K562 (cell line): ENCODE measurements at regions not wholly inside any gene's neighbourhood (a gene's known extent, or its start where the extent isn't known, plus 50 kb on each side); places are given as distances from the start of the nearest gene placed in this dataset.

Experiments
- ATAC-seq: fragments of 200-7000 bp; cut with Tn5 transposase; 3 replicates; pipeline ENCODE4 v1.9.1; 2020; ENCODE audit warnings: moderate library complexity
- BruUV-seq: library from RNA; stranded (reverse); fragments of 400-500 nt; replicated peaks from 2 replicates; lab custom pipeline; 2021; lab: Mats Ljungman, UMichigan
- CTCF ChIA-PET: fragments of 300-600 bp; formaldehyde crosslinking; extraction: SDS; loops from one replicate; lab custom pipeline; 2021; ENCODE audit warnings: low intra/inter-chr PET ratio; lab: Yijun Ruan, JAX
- POLR2A ChIA-PET: fragments of 300-600, 350-650 bp; sonication (Branson Sonifier 250); formaldehyde crosslinking; extraction: SDS; loops from one replicate; lab custom pipeline; 2021; ENCODE audit warnings: antibody characterized with exemption, inconsistent platforms; lab: Yijun Ruan, JAX
- DNase-seq, 4 experiments: peaks; one replicate each; pipeline versions ENCODE4 v3.0.0 to v3.0.0-alpha.2; 2011 to 2018; ENCODE audit warnings: low spot score in 3 of 4, mixed read lengths in 3 of 4; ENCODE audit errors: extremely low read depth in 1 of 4
- FAIRE-seq: peaks from 2 replicates; lab custom pipeline; 2011; peaks lifted over from hg19 to GRCh38; lab: Jason Lieb, UNC
- H2AFZ ChIP-seq: 2 replicates; pipeline ENCODE4 v1.6.0; 2011; ENCODE audit warnings: low read depth, low read length, control low read depth, inconsistent platforms
- H3K27ac ChIP-seq: fragments of 200-600 bp; 3 replicates; pipeline ENCODE4 v1.8.0; 2011; ENCODE audit warnings: low read depth, mild to moderate bottlenecking, control low read depth, inconsistent platforms, low read length, moderate library complexity, mixed read lengths; ENCODE audit errors: extremely low read depth
- H3K27me3 ChIP-seq, 2 experiments: fragments of 300-600 bp in 1 of 2; 2 replicates in 1 of 2; 3 replicates in 1 of 2; pipeline versions ENCODE4 v1.6.0 to v1.8.0; 2011; ENCODE audit warnings: inconsistent platforms in 2 of 2, low read length in 2 of 2, mild to moderate bottlenecking in 1 of 2, mixed read lengths in 1 of 2, moderate library complexity in 1 of 2; ENCODE audit not compliant: control insufficient read depth in 2 of 2, insufficient read depth in 2 of 2
- H3K36me3 ChIP-seq: fragments of 300-600 bp; 3 replicates; pipeline ENCODE4 v1.8.0; 2011; ENCODE audit warnings: mild to moderate bottlenecking, low read length, inconsistent platforms; ENCODE audit not compliant: control insufficient read depth, insufficient read depth
- H3K4me1 ChIP-seq, 2 experiments: fragments of 200-600 bp in 1 of 2; replicated peaks in 1 of 2; 2 replicates in 1 of 2; 3 replicates in 1 of 2; pipeline versions ENCODE4 v1.5.1 to v1.8.0; 2011; ENCODE audit warnings: inconsistent platforms in 2 of 2, low read length in 2 of 2, mild to moderate bottlenecking in 1 of 2, mixed read lengths in 1 of 2, moderate library complexity in 1 of 2; ENCODE audit not compliant: control insufficient read depth in 2 of 2, insufficient read depth in 2 of 2
- H3K4me2 ChIP-seq: 2 replicates; pipeline ENCODE4 v1.6.1; 2011; ENCODE audit warnings: low read length, control low read depth, inconsistent platforms, mixed read lengths; ENCODE audit not compliant: insufficient read depth
- H3K4me3 ChIP-seq: fragments of 200-600 bp; sonication (generic), shearing (Covaris generic); 2 replicates; pipeline ENCODE4 v1.5.1; 2016; ENCODE audit warnings: control low read depth, inconsistent platforms
- H3K79me2 ChIP-seq: fragments of 200-600 bp; 3 replicates; pipeline ENCODE4 v1.8.0; 2011; ENCODE audit warnings: low read length, inconsistent platforms; ENCODE audit not compliant: control insufficient read depth, insufficient read depth
- H3K9ac ChIP-seq, 2 experiments: 2 replicates each; pipeline versions ENCODE4 v1.6.0 to v1.6.1; 2011; ENCODE audit warnings: low read depth in 2 of 2, low read length in 2 of 2, control low read depth in 1 of 2, inconsistent platforms in 1 of 2, mild to moderate bottlenecking in 1 of 2, mixed read lengths in 1 of 2; ENCODE audit not compliant: insufficient read depth in 1 of 2
- H3K9me1 ChIP-seq: one replicate; pipeline ENCODE4 v1.6.0; 2011; ENCODE audit warnings: inconsistent platforms, mild to moderate bottlenecking, low read length, moderate library complexity; ENCODE audit not compliant: control insufficient read depth, insufficient read depth
- H3K9me3 ChIP-seq: replicated peaks from 2 replicates; pipeline ENCODE4 v1.5.1; 2011; ENCODE audit warnings: low read depth, low read length, inconsistent platforms; ENCODE audit not compliant: control insufficient read depth, insufficient read depth
- H4K20me1 ChIP-seq: replicated peaks from 2 replicates; pipeline ENCODE4 v1.6.1; 2011; ENCODE audit warnings: low read length, inconsistent platforms, mixed read lengths; ENCODE audit not compliant: control insufficient read depth, insufficient read depth
- ADNP ChIP-seq: fragments of 200-800 bp; sonication (Bioruptor generic); IDR thresholded peaks from 2 replicates; pipeline ENCODE4 v1.6.1; 2016; ENCODE audit warnings: missing genetic modification characterization, missing compliant biosample characterization
- CTCFL ChIP-seq: IDR thresholded peaks from 2 replicates; pipeline ENCODE4 v1.6.1; 2011; ENCODE audit warnings: borderline replicate concordance, low read depth, mild to moderate bottlenecking, moderate library complexity, low read length; ENCODE audit not compliant: insufficient read depth, poor library complexity, severe bottlenecking
- ETS2 ChIP-seq: IDR thresholded peaks from 2 replicates; pipeline ENCODE4 v1.6.1; 2016; ENCODE audit warnings: borderline replicate concordance, missing genetic modification characterization, mild to moderate bottlenecking, moderate library complexity, missing compliant biosample characterization; ENCODE audit not compliant: poor library complexity, severe bottlenecking
- FOS ChIP-seq: IDR thresholded peaks from 3 replicates; pipeline ENCODE4 v1.6.1; 2011; ENCODE audit not compliant: insufficient read length; ENCODE audit errors: extremely low read depth
- FOXP1 ChIP-seq: sonication (generic); formaldehyde crosslinking; IDR thresholded peaks from 2 replicates; pipeline ENCODE4 v1.8.0; 2022; ENCODE audit warnings: mild to moderate bottlenecking, missing genetic modification reagents
- HMG20B ChIP-seq: fragments of 250-450 bp; sonication (Bioruptor Pico); IDR thresholded peaks from 2 replicates; pipeline ENCODE4 v1.5.0; 2021; ENCODE audit warnings: mild to moderate bottlenecking
- HNRNPLL ChIP-seq: fragments of 200-400 bp; formaldehyde crosslinking; IDR thresholded peaks from 2 replicates; pipeline ENCODE4 v1.6.1; 2017; ENCODE audit warnings: low read length, low read depth, mild to moderate bottlenecking; ENCODE audit not compliant: poor library complexity, severe bottlenecking
- IFI16 ChIP-seq: fragments of 250-450 bp; sonication (Bioruptor Pico); IDR thresholded peaks from 2 replicates; pipeline ENCODE4 v2.1.2; 2022; ENCODE audit warnings: mild to moderate bottlenecking, inconsistent platforms
- MAZ ChIP-seq, 2 experiments: fragments of 450-650 bp in 1 of 2; sonication (generic) in 1 of 2; formaldehyde crosslinking; IDR thresholded peaks in 1 of 2; conservative IDR thresholded peaks in 1 of 2; 2 replicates each; pipeline versions ENCODE4 v1.4.0 to v1.5.0; 2020; ENCODE audit warnings: mild to moderate bottlenecking in 1 of 2, missing genetic modification reagents in 1 of 2
- PHF21A ChIP-seq: fragments of 450-650 bp; IDR thresholded peaks from 2 replicates; pipeline ENCODE4 v1.6.1; 2017; ENCODE audit warnings: low read depth, borderline replicate concordance
- POLR2AphosphoS2 ChIP-seq: IDR thresholded peaks from 2 replicates; pipeline ENCODE4 v1.6.1; 2012; ENCODE audit warnings: low read length, improper control_type of control experiment
- POLR3G ChIP-seq: IDR thresholded peaks from 2 replicates; pipeline ENCODE4 v1.6.1; 2011; ENCODE audit not compliant: insufficient read length, insufficient replicate concordance; ENCODE audit errors: extremely low read depth
- RBFOX2 ChIP-seq: fragments of 200-400 bp; formaldehyde crosslinking; IDR thresholded peaks from 2 replicates; pipeline ENCODE4 v1.6.1; 2017; ENCODE audit warnings: low read depth, mild to moderate bottlenecking, low read length, moderate library complexity
- SAFB ChIP-seq: fragments of 200-400 bp; formaldehyde crosslinking; IDR thresholded peaks from 2 replicates; pipeline ENCODE4 v1.6.1; 2017; ENCODE audit warnings: low read depth, low read length, borderline replicate concordance
- SMARCA4 ChIP-seq: fragments of 450-650 bp; IDR thresholded peaks from 2 replicates; pipeline ENCODE4 v1.6.1; 2016
- STAT5A ChIP-seq: IDR thresholded peaks from 2 replicates; pipeline ENCODE4 v1.6.1; 2012; ENCODE audit warnings: low read length, inconsistent platforms, borderline replicate concordance
- STAT5B ChIP-seq: fragments of 250-450 bp; sonication (Bioruptor Pico); IDR thresholded peaks from 2 replicates; pipeline ENCODE4 v1.8.0; 2021; ENCODE audit warnings: mild to moderate bottlenecking, inconsistent platforms
- TAL1 ChIP-seq: fragments of 450-650 bp; IDR thresholded peaks from 2 replicates; pipeline ENCODE4 v1.6.1; 2016; ENCODE audit warnings: mild to moderate bottlenecking
- ZNF217 ChIP-seq: sonication (generic); formaldehyde crosslinking; IDR thresholded peaks from 2 replicates; pipeline ENCODE4 v1.8.0; 2022; ENCODE audit warnings: mild to moderate bottlenecking, missing genetic modification reagents
- ZNF408 ChIP-seq: fragments of 250-450 bp; sonication (Bioruptor Pico); IDR thresholded peaks from 2 replicates; pipeline ENCODE4 v1.4.0; 2020; ENCODE audit warnings: low read depth, mild to moderate bottlenecking, moderate library complexity
- WGBS: fragments of 100-300 bp; shearing (Covaris generic); methylation state at CpG from one replicate; pipeline ENCODE4 v1.1.6; 2016; ENCODE audit warnings: low coverage, mixed read lengths; ENCODE audit not compliant: insufficient coverage; ENCODE audit errors: missing lambda C conversion rate; 5-methylcytosine and 5-hydroxymethylcytosine counted together
- in situ Hi-C: fragments of 300-500 bp; cut with MboI; formaldehyde crosslinking; loops from 4 replicates; pipeline ENCODE4 v1.15.0; 2018; ENCODE audit warnings: inconsistent platforms, mixed read lengths
- intact Hi-C: fragments of 100-400 bp; cut with micrococcal nuclease; formaldehyde crosslinking; loops from 2 replicates; pipeline ENCODE4 v1.14.2; 2022

- ChIA-PET POLR2A (no interaction called here), CTCF (no interaction called here)
- in situ Hi-C loops (no loop called here), intact Hi-C loops (no loop called here)
- no peak overlapping the region for H3K27ac ChIP-seq
- no peaks in the 10 kb centered on the region for H3K79me2 ChIP-seq
- H4K20me1 ChIP-seq, result no peaks in the 10 kb centered on the region
- no peaks in the 10 kb centered on the region for H3K9me3 ChIP-seq
- H3K27me3 ChIP-seq, result no peaks in the 10 kb centered on the region
- BruUV-seq, result no TSS peak
- no peak overlapping the region for H3K4me3 ChIP-seq
- no peaks in the 10 kb centered on the region for H3K36me3 ChIP-seq
- H3K4me2 ChIP-seq, result no peak overlapping the region
- H3K9me1 ChIP-seq, result no peaks in the 10 kb centered on the region
- H3K4me1 ChIP-seq, result no peaks in the 10 kb centered on the region
- FAIRE-seq (no peak), ATAC-seq (no peak), DNase-seq (no peak)
- no peak overlapping the region for H2AFZ ChIP-seq
- TF ChIP-seq PHF21A (no peak), POLR2AphosphoS2 (no peak), ZNF408 (CRISPR knock-in tag) (no peak), STAT5B (CRISPR knock-in tag) (no peak), SAFB (no peak), ADNP (tag) (no peak), SMARCA4 (no peak), IFI16 (CRISPR knock-in tag) (no peak), POLR3G (no peak), ZNF217 (CRISPR knock-in tag) (no peak), ETS2 (tag) (no peak), HMG20B (CRISPR knock-in tag) (no peak), HNRNPLL (no peak), FOS (no peak), TAL1 (no peak), CTCFL (no peak), MAZ (CRISPR knock-in tag; conservative IDR thresholded peaks at IDR 0.05 in 1 of 2, IDR thresholded peaks at IDR 0.05 in 1 of 2) (no peak), FOXP1 (CRISPR knock-in tag) (no peak), RBFOX2 (no peak), STAT5A (no peak)
- H3K9ac ChIP-seq, result no peak overlapping the region
- 0% methylated on average over 2 of the region's 2 CpGs for WGBS
Measured at GRCh38 chr7:21154614-21155013, 273.3 kb upstream of the SP4 start.
